ENCODE measurements at regions not wholly inside any gene's neighbourhood (a gene's known extent, or its start where the extent isn't known, plus 50 kb on each side); places are given as distances from the start of the nearest gene placed in this dataset.
"Not testable (repeated sequence)": the region's sequence is repeated elsewhere in the genome, so short reads cannot be mapped to it uniquely, and the experiment has no call there.

DNA sequence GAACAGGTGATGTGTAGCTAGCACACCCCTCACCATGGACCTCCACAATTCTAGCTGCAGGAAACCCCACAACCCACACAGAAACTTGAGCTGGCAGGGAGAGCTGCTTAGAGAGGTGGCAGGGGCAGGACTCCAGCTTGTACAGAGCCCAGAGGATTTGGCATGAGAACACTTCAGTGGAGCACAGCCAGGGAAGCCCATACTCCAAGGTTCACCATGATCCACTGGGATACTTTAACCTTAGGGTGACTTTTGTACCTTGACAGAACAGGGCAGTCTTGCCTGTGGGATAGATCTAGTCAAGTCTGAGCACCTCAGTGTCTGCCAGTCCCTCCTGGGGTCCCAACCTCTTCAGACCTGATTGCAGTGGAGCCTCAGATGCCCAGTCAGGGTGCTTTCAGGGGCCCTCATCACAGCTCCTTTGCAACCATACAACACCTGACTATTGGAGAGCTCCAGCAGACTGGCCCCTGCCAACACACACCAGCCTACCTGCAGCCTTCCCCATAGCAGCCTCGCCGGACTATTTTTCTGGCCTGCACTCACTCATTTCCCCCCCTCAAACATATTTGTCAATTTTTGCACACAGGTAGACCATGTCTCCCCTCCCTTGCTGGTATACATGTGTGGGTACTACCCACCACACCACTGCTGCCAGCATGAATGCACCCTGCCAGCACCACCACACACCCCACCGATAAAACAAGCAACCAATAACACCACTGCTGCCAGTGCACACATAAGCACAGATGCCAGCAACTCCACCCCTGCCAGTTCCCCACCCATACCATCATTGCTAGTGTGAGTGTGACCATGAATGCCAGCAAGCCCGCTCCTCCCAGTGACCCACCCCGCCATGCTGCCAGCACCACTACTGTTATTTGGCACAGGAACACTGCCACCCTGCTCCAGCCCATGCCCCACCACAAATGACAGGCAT, 56.0 kb upstream of the CDX4 start:
- Histone ChIP-seq H3K9ac (ENCODE audit: low read depth in 1 of 2, low read length in 2 of 2) (no peak overlapping the region), H3K27me3 (ENCODE audit: control insufficient read depth in 4 of 4, insufficient read depth in 4 of 4, low read length in 3 of 4) (no peaks in the 10 kb centered on the region), H3K9me3 (ENCODE audit: control insufficient read depth in 4 of 4, low read length in 3 of 4) (no peaks in the 10 kb centered on the region), H3K36me3 (ENCODE audit: control insufficient read depth in 4 of 4, insufficient read depth in 3 of 4, low read depth in 1 of 4, low read length in 3 of 4) (no peaks in the 10 kb centered on the region), H3K27ac (ENCODE audit: low read depth in 1 of 2, low read length in 2 of 2) (no peak overlapping the region), H3K4me1 (ENCODE audit: control insufficient read depth in 4 of 4, insufficient read depth in 4 of 4, low read length in 3 of 4) (no peaks in the 10 kb centered on the region), H3K4me3 (ENCODE audit: low read depth in 1 of 3, low read length in 3 of 3) (no peak overlapping the region)
- peak; percentile 23 for TF ChIP-seq HNF4G (IDR thresholded peaks at IDR 0.05)
- TF ChIP-seq RAD21 (IDR thresholded peaks at IDR 0.05) = no peak
- TF ChIP-seq CTCF (IDR thresholded peaks at IDR 0.05; ENCODE audit: low read depth, low read length, missing input control) = no peak
- peak; percentile 14 to 44 for TF ChIP-seq RXRA (IDR thresholded peaks at IDR 0.05)
- peak; percentile 82 for TF ChIP-seq HNF4A (conservative IDR thresholded peaks at IDR 0.05)
- 38% methylated on average over 5 of the region's 5 CpGs for WGBS
- no peak for DNase-seq (ENCODE audit: low spot score)

GRCh38 chrX:73366696-73367095, 80.2 kb upstream of the CDX4 start:
- no peak for DNase-seq (ENCODE audit: low spot score)
- TF ChIP-seq ATF3 (IDR thresholded peaks at IDR 0.05) (no peak), GABPA (IDR thresholded peaks at IDR 0.05 in 1 of 2, conservative IDR thresholded peaks at IDR 0.05 in 1 of 2) (no peak), RAD21 (IDR thresholded peaks at IDR 0.05) (no peak)
- Histone ChIP-seq H3K9ac (ENCODE audit: low read depth in 1 of 2, low read length in 2 of 2) (no peak overlapping the region), H3K27me3 (ENCODE audit: control insufficient read depth in 4 of 4, insufficient read depth in 4 of 4, low read length in 3 of 4) (no peaks in the 10 kb centered on the region), H3K36me3 (ENCODE audit: control insufficient read depth in 4 of 4, insufficient read depth in 3 of 4, low read depth in 1 of 4, low read length in 3 of 4) (no peaks in the 10 kb centered on the region), H3K4me3 (ENCODE audit: low read depth in 1 of 3, low read length in 3 of 3) (no peak overlapping the region), H3K4me1 (ENCODE audit: control insufficient read depth in 4 of 4, insufficient read depth in 4 of 4, low read length in 3 of 4) (no peaks in the 10 kb centered on the region), H3K27ac (ENCODE audit: low read depth in 1 of 2, low read length in 2 of 2) (no peak overlapping the region), H3K9me3 (ENCODE audit: control insufficient read depth in 4 of 4, low read length in 3 of 4) (no peaks in the 10 kb centered on the region)
- 81% methylated on average over 1 of the region's 1 CpG for WGBS

GRCh38 chrX:73357294-73357693, 89.6 kb upstream of the CDX4 start:
- H3K4me1 ChIP-seq (ENCODE audit: control insufficient read depth in 4 of 4, insufficient read depth in 4 of 4, low read length in 3 of 4); H3K27ac ChIP-seq (ENCODE audit: low read depth in 1 of 2, low read length in 2 of 2); H3K4me3 ChIP-seq (ENCODE audit: low read depth in 1 of 3, low read length in 3 of 3); H3K27me3 ChIP-seq (ENCODE audit: control insufficient read depth in 4 of 4, insufficient read depth in 4 of 4, low read length in 3 of 4); H3K36me3 ChIP-seq (ENCODE audit: control insufficient read depth in 4 of 4, insufficient read depth in 3 of 4, low read depth in 1 of 4, low read length in 3 of 4); H3K9me3 ChIP-seq (ENCODE audit: control insufficient read depth in 4 of 4, low read length in 3 of 4); H3K9ac ChIP-seq (ENCODE audit: low read depth in 1 of 2, low read length in 2 of 2); DNase-seq (ENCODE audit: low spot score): not testable (repeated sequence)
- WGBS = 79% methylated on average over 4 of the region's 4 CpGs

GRCh38 chrX:73348977-73349376, 97.9 kb upstream of the CDX4 start:
- WGBS = 73% methylated on average over 1 of the region's 1 CpG
- no peaks in the 10 kb centered on the region for H3K27me3 ChIP-seq (ENCODE audit: control insufficient read depth in 4 of 4, insufficient read depth in 4 of 4, low read length in 3 of 4)
- no peak overlapping the region for H3K9ac ChIP-seq (ENCODE audit: low read depth in 1 of 2, low read length in 2 of 2)
- no peak overlapping the region for H3K4me3 ChIP-seq (ENCODE audit: low read depth in 1 of 3, low read length in 3 of 3)
- no peaks in the 10 kb centered on the region for H3K4me1 ChIP-seq (ENCODE audit: control insufficient read depth in 4 of 4, insufficient read depth in 4 of 4, low read length in 3 of 4)
- DNase-seq (ENCODE audit: low spot score) = no peak
- H3K27ac ChIP-seq (ENCODE audit: low read depth in 1 of 2, low read length in 2 of 2) = no peak overlapping the region
- no peaks in the 10 kb centered on the region for H3K36me3 ChIP-seq (ENCODE audit: control insufficient read depth in 4 of 4, insufficient read depth in 3 of 4, low read depth in 1 of 4, low read length in 3 of 4)
- peaks cover 0 to 10% (median 3%) of the 10 kb centered on the region in 4 donors for H3K9me3 ChIP-seq (ENCODE audit: control insufficient read depth in 4 of 4, low read length in 3 of 4)
- TF ChIP-seq HNF4G (IDR thresholded peaks at IDR 0.05) (no peak), CTCF (IDR thresholded peaks at IDR 0.05; ENCODE audit: low read depth, low read length, missing input control) (no peak), GABPA (IDR thresholded peaks at IDR 0.05 in 1 of 2, conservative IDR thresholded peaks at IDR 0.05 in 1 of 2) (no peak), RAD21 (IDR thresholded peaks at IDR 0.05) (no peak), NR2F2 (IDR thresholded peaks at IDR 0.05) (no peak), ATF3 (IDR thresholded peaks at IDR 0.05) (no peak)
- TF ChIP-seq, protein P1, sequence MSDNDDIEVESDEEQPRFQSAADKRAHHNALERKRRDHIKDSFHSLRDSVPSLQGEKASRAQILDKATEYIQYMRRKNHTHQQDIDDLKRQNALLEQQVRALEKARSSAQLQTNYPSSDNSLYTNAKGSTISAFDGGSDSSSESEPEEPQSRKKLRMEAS (IDR thresholded peaks at IDR 0.05) = no peak
